ENCODE measurements at regions not wholly inside any gene's neighbourhood (a gene's known extent, or its start where the extent isn't known, plus 50 kb on each side); places are given as distances from the start of the nearest gene placed in this dataset.
"Not testable (repeated sequence)": the region's sequence is repeated elsewhere in the genome, so short reads cannot be mapped to it uniquely, and the experiment has no call there.

DNA sequence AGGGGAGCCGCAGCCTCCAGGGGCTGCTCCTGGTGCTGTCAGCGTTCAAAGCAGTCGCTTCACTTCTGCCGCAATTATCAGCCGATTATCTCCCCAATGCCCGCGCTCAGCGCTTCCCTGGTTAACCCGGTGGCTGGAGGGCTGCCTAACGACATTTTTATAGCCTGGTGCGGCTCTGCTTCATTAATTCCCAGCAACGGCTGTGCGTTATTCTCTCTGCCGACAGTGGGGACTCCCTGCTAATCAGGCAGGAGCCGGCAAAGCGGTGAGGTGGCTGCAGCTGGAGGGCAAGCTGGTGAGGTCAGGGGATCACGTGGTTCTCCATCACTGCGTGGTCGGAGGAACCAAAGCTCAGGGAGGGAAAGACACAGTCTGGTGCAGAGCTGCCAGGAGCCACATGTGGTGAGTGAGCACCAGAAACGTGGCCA lies 62.9 kb downstream of the GLRX5 start:
- DNase-seq, result peak in 1 of 2 experiments; percentile 12

DNA sequence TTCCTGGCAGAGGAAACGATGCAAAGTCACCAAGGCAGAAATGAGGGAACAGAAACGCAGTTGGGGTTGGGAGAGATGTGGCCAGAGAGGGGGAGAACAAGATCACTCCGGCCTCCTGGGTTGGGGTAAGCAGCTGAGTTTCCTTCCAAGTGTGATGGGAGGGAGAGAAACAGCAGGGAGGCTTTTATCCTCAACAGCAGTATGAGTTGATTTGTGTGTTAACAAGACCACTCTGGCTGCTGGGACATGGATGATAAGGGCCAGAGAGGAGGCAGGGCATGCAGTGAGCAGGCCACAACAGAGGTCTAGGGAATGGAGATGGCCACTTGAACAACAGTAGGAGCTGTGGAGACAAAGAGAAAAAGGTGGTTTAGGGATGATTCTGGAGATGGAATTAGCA lies 66.8 kb downstream of the GLRX5 start:
- DNase-seq, result no peak

DNA sequence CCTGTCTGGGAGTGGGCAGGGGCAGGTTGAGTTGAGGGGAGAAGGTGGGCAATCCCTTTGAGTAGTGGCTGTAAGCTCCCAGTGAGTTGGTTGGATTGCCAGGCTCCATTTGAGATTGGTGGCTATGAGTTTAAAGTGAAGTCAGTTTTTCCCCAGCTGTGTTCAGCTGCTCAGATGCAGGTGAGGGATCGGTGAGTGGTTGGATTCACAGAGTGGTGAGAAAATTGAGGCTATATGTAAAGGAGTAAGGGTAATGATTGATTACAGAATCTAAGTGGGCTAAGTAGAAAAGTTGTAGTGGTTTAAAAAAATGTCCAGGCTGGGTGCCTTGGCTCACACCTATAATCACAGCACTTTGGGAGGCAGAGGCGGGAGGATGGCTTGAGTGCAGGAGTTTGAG lies 68.6 kb downstream of the GLRX5 start:
- no peak for DNase-seq

DNA sequence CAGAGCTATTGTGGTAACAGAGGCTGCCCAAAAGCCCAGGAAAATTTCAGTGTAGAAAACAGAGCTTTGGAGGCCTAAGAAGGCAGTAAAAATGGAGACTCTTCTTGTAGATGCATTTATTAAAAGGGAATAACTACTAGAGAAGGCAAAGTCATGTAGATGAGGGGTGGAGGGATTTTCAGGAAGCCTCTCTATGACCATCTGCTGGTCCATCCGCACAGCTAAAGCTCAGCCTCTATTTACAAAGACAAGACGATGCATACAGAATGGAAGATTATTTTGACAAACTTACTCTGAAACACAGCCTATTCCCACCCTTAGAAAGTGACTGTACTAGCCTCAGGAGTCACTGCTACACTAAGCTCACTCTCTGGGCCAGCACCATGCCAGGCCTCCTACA lies 71.4 kb downstream of the GLRX5 start:
- no peak for DNase-seq

DNA sequence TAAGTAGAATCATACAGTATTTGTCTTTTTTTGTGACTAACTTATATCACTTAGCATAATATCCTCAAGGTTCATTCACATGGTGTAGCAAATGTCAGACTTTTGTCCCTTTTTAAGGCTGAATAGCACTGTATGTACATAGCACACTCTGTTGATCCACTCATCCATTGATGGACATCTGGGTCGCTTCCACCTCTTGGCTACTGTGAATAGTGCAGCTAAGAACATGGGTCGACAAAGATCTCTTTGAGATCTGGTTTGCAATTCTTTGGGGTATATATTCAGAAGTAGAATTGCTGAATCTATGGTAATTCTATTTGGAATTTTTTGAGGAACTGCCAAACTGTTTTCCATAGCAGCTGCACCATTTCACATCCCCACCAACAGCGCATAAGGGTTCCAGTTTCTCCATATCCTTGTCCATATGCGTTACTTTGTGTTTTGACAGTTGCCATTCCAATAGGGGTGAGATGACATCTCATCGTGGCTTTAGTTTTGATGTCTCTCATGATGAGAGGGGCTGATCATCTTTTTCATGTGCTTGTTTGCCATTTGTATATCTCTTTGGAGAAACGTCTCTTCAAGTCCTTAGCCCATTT lies 73.9 kb downstream of the GLRX5 start:
- DNase-seq, result no peak

DNA sequence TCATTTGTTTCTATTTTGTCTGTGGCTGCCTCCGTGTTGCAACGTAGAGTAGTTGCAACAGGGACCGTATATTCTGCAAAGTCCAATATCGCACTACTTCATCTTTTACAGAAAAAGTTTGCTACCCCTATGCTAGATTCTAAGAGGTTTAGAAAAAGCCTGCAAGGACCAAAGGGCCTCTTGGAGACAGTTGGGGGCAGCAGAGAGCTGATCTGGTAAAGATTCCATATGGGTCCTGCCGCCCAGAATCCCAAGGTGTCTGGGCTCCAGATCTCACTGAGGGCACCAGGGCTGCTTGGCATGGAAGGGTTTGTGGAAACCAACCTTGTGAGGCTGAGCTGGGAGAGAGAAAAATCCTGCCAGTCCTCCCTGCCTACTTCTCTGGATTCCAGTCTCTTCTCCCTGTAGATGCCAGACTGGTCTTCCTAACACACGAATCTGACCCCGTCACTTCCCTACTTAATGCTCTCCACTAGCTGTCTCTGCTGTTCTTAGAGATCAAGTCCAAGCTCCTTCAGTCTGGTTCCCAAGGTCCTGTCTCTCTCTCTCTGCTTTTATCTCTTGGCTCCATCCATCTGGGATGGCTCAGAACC lies 74.6 kb downstream of the GLRX5 start:
- peak; percentile 6 to 39 for DNase-seq

DNA sequence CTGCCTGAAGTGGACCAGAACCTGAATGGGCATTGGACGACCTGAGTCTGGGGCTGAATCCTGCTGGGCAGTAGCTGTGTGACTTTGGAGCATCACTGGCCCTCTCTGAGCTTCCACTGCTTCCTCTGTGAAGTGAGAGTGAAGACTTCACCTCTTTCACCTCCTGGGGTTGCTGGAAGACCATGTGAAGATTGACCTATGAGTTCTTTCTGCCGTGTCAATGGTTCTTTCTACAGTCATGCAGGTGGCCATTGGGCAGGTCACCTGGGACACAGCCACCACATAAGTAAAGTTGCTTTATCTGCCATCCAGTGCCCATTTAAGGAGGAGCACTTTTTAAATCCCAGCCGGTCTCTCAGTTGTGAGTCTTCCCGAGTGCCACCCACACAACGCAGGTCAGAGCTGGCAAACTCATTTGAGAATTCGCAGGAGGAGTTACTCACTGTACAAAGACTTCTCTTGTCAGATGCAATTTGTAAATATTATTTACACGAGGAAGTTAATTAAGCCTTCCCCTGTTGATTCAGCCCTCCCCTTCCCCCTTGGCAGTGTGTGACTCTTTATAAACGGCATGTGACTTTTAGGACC lies 74.8 kb upstream of the TCL1B start:
- no peak for DNase-seq

GRCh38 chr14:95614349-95614748 lies 71.9 kb upstream of the TCL1B start:
- no peak for DNase-seq

DNA sequence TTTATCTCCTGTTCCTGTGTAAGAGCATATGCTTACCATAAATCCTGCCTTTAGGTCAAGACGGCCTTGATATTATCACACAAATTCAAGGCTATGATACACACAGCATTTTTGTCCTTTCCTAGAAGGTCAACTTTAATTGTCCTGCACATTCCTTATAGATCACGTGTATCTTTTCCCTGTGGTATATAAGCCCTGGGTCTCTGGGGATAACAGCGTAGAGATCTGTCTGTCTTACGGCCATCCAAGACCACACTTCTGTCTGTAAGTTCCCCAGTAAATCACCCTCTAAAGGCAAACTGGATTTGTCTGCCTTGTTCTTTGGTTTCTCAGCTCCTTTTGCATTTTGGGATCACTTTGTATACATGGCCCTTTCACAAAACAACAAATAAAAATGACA lies 69.5 kb upstream of the TCL1B start:
- DNase-seq, result no peak

DNA sequence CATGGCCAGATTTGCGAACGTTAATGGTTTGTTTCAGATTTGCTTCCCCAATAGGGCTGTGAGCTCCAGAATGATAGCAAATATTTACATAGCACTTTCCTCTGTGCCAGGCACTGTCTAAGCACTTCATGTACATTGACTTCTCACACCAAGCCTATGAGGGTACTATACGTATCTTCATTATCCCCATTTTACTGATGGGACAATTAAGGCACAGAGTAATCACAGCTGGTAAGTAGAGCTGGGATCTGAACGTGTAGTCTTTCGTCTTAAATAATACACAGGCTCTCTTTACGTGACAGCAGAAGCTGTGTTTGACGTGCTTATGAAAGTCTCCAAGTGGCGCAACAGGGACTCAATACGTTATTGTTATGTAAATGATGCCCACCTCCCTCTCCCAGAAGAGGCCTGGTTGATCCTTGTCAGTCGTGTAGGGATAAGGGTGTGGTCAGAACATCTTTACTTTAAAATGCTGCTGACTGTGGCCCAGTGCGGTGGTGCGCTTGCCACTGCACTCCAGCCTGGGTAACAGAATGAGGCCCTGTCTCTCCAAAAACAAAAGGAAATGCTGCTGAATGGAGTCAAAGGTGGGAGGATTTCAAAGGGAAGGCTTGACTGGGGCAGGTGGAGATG lies 66.3 kb upstream of the TCL1B start:
- DNase-seq, result no peak

GRCh38 chr14:95620659-95621059 lies 65.6 kb upstream of the TCL1B start:
- DNase-seq, result no peak

DNA sequence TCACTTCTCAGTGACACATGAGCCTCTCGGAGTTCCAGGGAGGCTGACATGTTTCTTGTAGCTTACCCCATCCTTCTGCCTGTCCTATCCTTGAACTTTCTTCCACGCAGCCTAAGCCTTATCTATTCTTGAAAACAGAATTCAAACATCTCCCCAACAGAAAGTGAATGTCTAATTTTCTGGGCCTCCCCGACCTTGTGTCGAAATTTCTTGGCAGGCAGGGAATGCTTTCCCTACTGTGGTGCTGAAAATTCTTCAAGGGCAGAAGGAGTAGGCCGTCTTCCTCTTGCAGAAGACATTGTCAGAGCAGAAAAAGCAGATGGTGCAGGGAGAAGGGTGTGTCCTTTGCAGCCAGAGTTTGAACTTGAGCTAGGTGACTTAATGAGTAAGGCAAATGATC lies 63.0 kb upstream of the TCL1B start:
- DNase-seq, result no peak

- not testable (repeated sequence) for DNase-seq
Observed at GRCh38 chr14:95625710-95626109, 60.5 kb upstream of the TCL1B start.

DNA sequence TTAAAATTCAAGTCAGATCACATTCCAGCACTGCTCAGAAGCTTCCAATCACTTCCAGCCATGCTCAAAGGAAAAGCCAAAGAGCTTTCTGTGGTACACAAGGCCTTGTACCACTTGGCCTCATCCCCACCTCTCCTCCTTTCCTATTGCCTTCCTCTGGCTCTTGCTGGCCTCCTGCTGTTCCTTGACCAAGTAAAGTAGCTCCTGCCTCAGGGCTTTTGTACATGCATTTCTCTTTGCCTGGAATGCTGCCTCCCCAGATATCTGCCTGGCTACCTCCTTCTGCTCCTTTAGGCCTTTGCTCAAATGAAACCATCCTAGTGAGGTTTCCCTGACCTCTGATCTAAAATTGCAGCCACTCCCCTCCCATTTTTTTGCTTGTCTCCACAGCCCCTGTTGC lies 51.2 kb upstream of the TCL1B start:
- no peak for DNase-seq

All from NCI-H1930 (cell line).